LNCAP (cell line): ENCODE measurements at regions not wholly inside any gene's neighbourhood (a gene's known extent, or its start where the extent isn't known, plus 50 kb on each side); places are given as distances from the start of the nearest gene placed in this dataset.

Experiments
- CTCF ChIP-seq: fragments of 450-650 bp; IDR thresholded peaks from 2 replicates; pipeline ENCODE4 v1.5.1; 2017; ENCODE audit warnings: mild to moderate bottlenecking

GRCh38 chr11:57103899-57104605, 77.7 kb upstream of the LRRC55 start:
- TF ChIP-seq CTCF: no peak

- no peak for TF ChIP-seq CTCF
Measured at GRCh38 chr11:57109331-57109730, 72.4 kb upstream of the LRRC55 start.

- no peak for TF ChIP-seq CTCF
Measured at GRCh38 chr11:57111619-57112018, 70.1 kb upstream of the LRRC55 start.

GRCh38 chr11:57116654-57117053, 65.1 kb upstream of the LRRC55 start:
- peak; percentile 77 for TF ChIP-seq CTCF

- no peak for TF ChIP-seq CTCF
Measured at GRCh38 chr11:57120192-57120965, 61.4 kb upstream of the LRRC55 start.

- no peak for TF ChIP-seq CTCF
Measured at GRCh38 chr11:57121996-57122395, 59.8 kb upstream of the LRRC55 start.

GRCh38 chr11:57123590-57123989, 58.2 kb upstream of the LRRC55 start:
- no peak for TF ChIP-seq CTCF
